K562 (cell line): ENCODE measurements at regions not wholly inside any gene's neighbourhood (a gene's known extent, or its start where the extent isn't known, plus 50 kb on each side); places are given as distances from the start of the nearest gene placed in this dataset.

ENCODE experiments used
- ATAC-seq: fragments of 200-7000 bp; cut with Tn5 transposase; 3 replicates; pipeline ENCODE4 v1.9.1; 2020; ENCODE audit warnings: moderate library complexity
- BruUV-seq: library from RNA; stranded (reverse); fragments of 400-500 nt; replicated peaks from 2 replicates; lab custom pipeline; 2021; lab: Mats Ljungman, UMichigan
- CTCF ChIA-PET: fragments of 300-600 bp; formaldehyde crosslinking; extraction: SDS; loops from one replicate; lab custom pipeline; 2021; ENCODE audit warnings: low intra/inter-chr PET ratio; lab: Yijun Ruan, JAX
- POLR2A ChIA-PET: fragments of 300-600, 350-650 bp; sonication (Branson Sonifier 250); formaldehyde crosslinking; extraction: SDS; loops from one replicate; lab custom pipeline; 2021; ENCODE audit warnings: antibody characterized with exemption, inconsistent platforms; lab: Yijun Ruan, JAX
- DNase-seq, 4 experiments: peaks; one replicate each; pipeline versions ENCODE4 v3.0.0 to v3.0.0-alpha.2; 2011 to 2018; ENCODE audit warnings: low spot score in 3 of 4, mixed read lengths in 3 of 4; ENCODE audit errors: extremely low read depth in 1 of 4
- FAIRE-seq: peaks from 2 replicates; lab custom pipeline; 2011; peaks lifted over from hg19 to GRCh38; lab: Jason Lieb, UNC
- H2AFZ ChIP-seq: 2 replicates; pipeline ENCODE4 v1.6.0; 2011; ENCODE audit warnings: low read depth, low read length, control low read depth, inconsistent platforms
- H3K27ac ChIP-seq: fragments of 200-600 bp; 3 replicates; pipeline ENCODE4 v1.8.0; 2011; ENCODE audit warnings: low read depth, mild to moderate bottlenecking, control low read depth, inconsistent platforms, low read length, moderate library complexity, mixed read lengths; ENCODE audit errors: extremely low read depth
- H3K27me3 ChIP-seq, 2 experiments: fragments of 300-600 bp in 1 of 2; 2 replicates in 1 of 2; 3 replicates in 1 of 2; pipeline versions ENCODE4 v1.6.0 to v1.8.0; 2011; ENCODE audit warnings: inconsistent platforms in 2 of 2, low read length in 2 of 2, mild to moderate bottlenecking in 1 of 2, mixed read lengths in 1 of 2, moderate library complexity in 1 of 2; ENCODE audit not compliant: control insufficient read depth in 2 of 2, insufficient read depth in 2 of 2
- H3K36me3 ChIP-seq: fragments of 300-600 bp; 3 replicates; pipeline ENCODE4 v1.8.0; 2011; ENCODE audit warnings: mild to moderate bottlenecking, low read length, inconsistent platforms; ENCODE audit not compliant: control insufficient read depth, insufficient read depth
- H3K4me1 ChIP-seq, 2 experiments: fragments of 200-600 bp in 1 of 2; replicated peaks in 1 of 2; 2 replicates in 1 of 2; 3 replicates in 1 of 2; pipeline versions ENCODE4 v1.5.1 to v1.8.0; 2011; ENCODE audit warnings: inconsistent platforms in 2 of 2, low read length in 2 of 2, mild to moderate bottlenecking in 1 of 2, mixed read lengths in 1 of 2, moderate library complexity in 1 of 2; ENCODE audit not compliant: control insufficient read depth in 2 of 2, insufficient read depth in 2 of 2
- H3K4me2 ChIP-seq: 2 replicates; pipeline ENCODE4 v1.6.1; 2011; ENCODE audit warnings: low read length, control low read depth, inconsistent platforms, mixed read lengths; ENCODE audit not compliant: insufficient read depth
- H3K4me3 ChIP-seq: fragments of 200-600 bp; sonication (generic), shearing (Covaris generic); 2 replicates; pipeline ENCODE4 v1.5.1; 2016; ENCODE audit warnings: control low read depth, inconsistent platforms
- H3K79me2 ChIP-seq: fragments of 200-600 bp; 3 replicates; pipeline ENCODE4 v1.8.0; 2011; ENCODE audit warnings: low read length, inconsistent platforms; ENCODE audit not compliant: control insufficient read depth, insufficient read depth
- H3K9ac ChIP-seq, 2 experiments: 2 replicates each; pipeline versions ENCODE4 v1.6.0 to v1.6.1; 2011; ENCODE audit warnings: low read depth in 2 of 2, low read length in 2 of 2, control low read depth in 1 of 2, inconsistent platforms in 1 of 2, mild to moderate bottlenecking in 1 of 2, mixed read lengths in 1 of 2; ENCODE audit not compliant: insufficient read depth in 1 of 2
- H3K9me1 ChIP-seq: one replicate; pipeline ENCODE4 v1.6.0; 2011; ENCODE audit warnings: inconsistent platforms, mild to moderate bottlenecking, low read length, moderate library complexity; ENCODE audit not compliant: control insufficient read depth, insufficient read depth
- H3K9me3 ChIP-seq: replicated peaks from 2 replicates; pipeline ENCODE4 v1.5.1; 2011; ENCODE audit warnings: low read depth, low read length, inconsistent platforms; ENCODE audit not compliant: control insufficient read depth, insufficient read depth
- H4K20me1 ChIP-seq: replicated peaks from 2 replicates; pipeline ENCODE4 v1.6.1; 2011; ENCODE audit warnings: low read length, inconsistent platforms, mixed read lengths; ENCODE audit not compliant: control insufficient read depth, insufficient read depth
- ARID3A ChIP-seq: IDR thresholded peaks from 2 replicates; pipeline ENCODE4 v1.6.1; 2012; ENCODE audit warnings: low read depth, low read length, improper control_type of control experiment, borderline replicate concordance
- ETS2 ChIP-seq: IDR thresholded peaks from 2 replicates; pipeline ENCODE4 v1.6.1; 2016; ENCODE audit warnings: borderline replicate concordance, missing genetic modification characterization, mild to moderate bottlenecking, moderate library complexity, missing compliant biosample characterization; ENCODE audit not compliant: poor library complexity, severe bottlenecking
- HMGXB4 ChIP-seq: sonication (generic); formaldehyde crosslinking; IDR thresholded peaks from 2 replicates; pipeline ENCODE4 v1.8.1; 2023; ENCODE audit warnings: mild to moderate bottlenecking, missing genetic modification reagents
- MEF2D ChIP-seq: conservative IDR thresholded peaks from 2 replicates; pipeline ENCODE4 v1.6.1; 2016; ENCODE audit warnings: low read depth, missing genetic modification characterization, missing compliant biosample characterization
- TEAD1 ChIP-seq, 2 experiments: fragments of 450-650 bp in 1 of 2; sonication (generic) in 1 of 2; formaldehyde crosslinking; IDR thresholded peaks; 2 replicates each; pipeline versions ENCODE4 v1.4.0 to v1.8.0; 2020 to 2022; ENCODE audit warnings: mild to moderate bottlenecking in 2 of 2, missing genetic modification reagents in 1 of 2
- ZNF589 ChIP-seq: fragments of 200-800 bp; sonication (Bioruptor generic); IDR thresholded peaks from 2 replicates; pipeline ENCODE4 v1.6.1; 2016; ENCODE audit warnings: low read depth, missing genetic modification characterization, missing compliant biosample characterization
- WGBS: fragments of 100-300 bp; shearing (Covaris generic); methylation state at CpG from one replicate; pipeline ENCODE4 v1.1.6; 2016; ENCODE audit warnings: low coverage, mixed read lengths; ENCODE audit not compliant: insufficient coverage; ENCODE audit errors: missing lambda C conversion rate; 5-methylcytosine and 5-hydroxymethylcytosine counted together
- in situ Hi-C: fragments of 300-500 bp; cut with MboI; formaldehyde crosslinking; loops from 4 replicates; pipeline ENCODE4 v1.15.0; 2018; ENCODE audit warnings: inconsistent platforms, mixed read lengths
- intact Hi-C: fragments of 100-400 bp; cut with micrococcal nuclease; formaldehyde crosslinking; loops from 2 replicates; pipeline ENCODE4 v1.14.2; 2022

GRCh38 chr2:111657351-111657975 is 226.5 kb downstream of the ANAPC1 start:
- Histone ChIP-seq H3K9me1 (no peaks in the 10 kb centered on the region), H3K4me3 (no peak overlapping the region), H3K4me2 (no peak overlapping the region), H3K4me1 (peaks cover 0 to 10% of the 10 kb centered on the region in 2 experiments; a peak in 3 of 5 replicates), H4K20me1 (0 out of 2 replicates have a peak, but pooled peaks cover 3% of the 10 kb centered on the region), H3K27ac (no peak overlapping the region), H2AFZ (no peak overlapping the region), H3K36me3 (no peaks in the 10 kb centered on the region), H3K27me3 (no peaks in the 10 kb centered on the region), H3K9me3 (no peaks in the 10 kb centered on the region), H3K9ac (no peak overlapping the region), H3K79me2 (no peaks in the 10 kb centered on the region)
- no peak for ATAC-seq
- TF ChIP-seq MEF2D (tag) (no peak), ETS2 (tag) (no peak)
- POLR2A ChIA-PET = no interaction called here
- 53% methylated on average over 8 of the region's 8 CpGs for WGBS
- FAIRE-seq = no peak
- intact Hi-C loops = no loop called here
- BruUV-seq = no TSS peak
- CTCF ChIA-PET = no interaction called here
- in situ Hi-C loops = no loop called here
- no peak for DNase-seq

- Histone ChIP-seq H3K4me2 (no peak overlapping the region), H3K27me3 (no peaks in the 10 kb centered on the region), H3K4me3 (no peak overlapping the region), H3K9ac (no peak overlapping the region; a peak in 1 of 4 replicates), H4K20me1 (0 out of 2 replicates have a peak, but pooled peaks cover 3% of the 10 kb centered on the region), H3K4me1 (peaks cover 9 to 25% of the 10 kb centered on the region in 2 experiments; a peak in 4 of 5 replicates), H3K9me1 (no peaks in the 10 kb centered on the region), H3K36me3 (no peaks in the 10 kb centered on the region), H2AFZ (peak overlapping the region; percentile 21; the same call in 1 of the 2 replicates), H3K9me3 (no peaks in the 10 kb centered on the region), H3K79me2 (no peaks in the 10 kb centered on the region), H3K27ac (no peak overlapping the region)
- DNase-seq = peak in 1 of 4 experiments; percentile 26
- CTCF ChIA-PET = no interaction called here
- in situ Hi-C loops = no loop called here
- BruUV-seq = no TSS peak
- WGBS = 34% methylated on average over 10 of the region's 13 CpGs
- POLR2A ChIA-PET = no interaction called here
- FAIRE-seq = peak; percentile 70
- ATAC-seq = peak; percentile 45
- intact Hi-C loops = no loop called here
- TF ChIP-seq ARID3A = no peak
- TF ChIP-seq ZNF589 (CRISPR knock-in tag) = peak; percentile 55; the same call in 1 of the 2 replicates
- TF ChIP-seq TEAD1 (CRISPR knock-in tag; IDR thresholded peaks at IDR 0.05) = peak in 1 of 2 experiments; percentile 55; a peak in 1 of 4 replicates
- TF ChIP-seq HMGXB4 (CRISPR knock-in tag) = no peak
Measured at GRCh38 chr2:111659361-111660333, 224.3 kb downstream of the ANAPC1 start.
